ENCODE measurements at regions not wholly inside any gene's neighbourhood (a gene's known extent, or its start where the extent isn't known, plus 50 kb on each side); places are given as distances from the start of the nearest gene placed in this dataset.

DNA sequence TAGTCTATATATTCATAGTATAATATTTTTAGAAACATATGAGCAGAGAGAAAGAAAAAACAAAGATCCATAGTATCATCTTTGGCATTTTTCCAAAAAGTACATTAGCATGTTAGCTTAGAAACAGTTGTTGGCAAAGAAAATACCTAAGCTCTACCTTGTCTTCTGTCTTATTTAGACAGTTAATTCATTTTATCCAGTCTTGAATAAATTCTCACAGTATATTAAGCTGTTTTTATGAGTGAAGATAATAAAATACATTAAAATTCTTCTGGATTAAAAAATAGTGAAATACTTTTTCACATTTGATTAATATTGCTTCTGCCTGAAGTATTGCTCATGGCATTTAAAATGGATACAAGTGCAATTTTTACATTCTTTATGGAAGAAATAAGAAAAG is 145.2 kb downstream of the ZIC1 start:
- Histone ChIP-seq H3K14ac (replicated peaks; ENCODE audit: low read depth, low read length) (no peak overlapping the region), H4K91ac (ENCODE audit: insufficient read depth, low read depth, low read length) (no peak overlapping the region), H2AK5ac (ENCODE audit: low read depth, low read length) (no peak overlapping the region), H3K4me2 (ENCODE audit: low read depth, low read length) (no peak overlapping the region), H2AK9ac (replicated peaks; ENCODE audit: low read depth, low read length, poor library complexity) (no peak overlapping the region), H3K18ac (ENCODE audit: low read depth, low read length) (no peak overlapping the region), H3K9me3 (ENCODE audit: control insufficient read depth, insufficient read depth, low read length) (no peaks in the 10 kb centered on the region), H3K56ac (ENCODE audit: extremely low read depth, insufficient read depth, low read length) (no peak overlapping the region), H3K27me3 (ENCODE audit: control insufficient read depth, insufficient read depth, low read length) (no peaks in the 10 kb centered on the region), H2BK20ac (ENCODE audit: low read depth, low read length) (no peak overlapping the region), H3K4me3 (ENCODE audit: insufficient read depth, low read depth, low read length) (no peak overlapping the region), H3K4me1 (ENCODE audit: control insufficient read depth, insufficient read depth, low read length) (no peaks in the 10 kb centered on the region), H3K79me1 (ENCODE audit: low read depth in 1 of 2, low read length in 2 of 2) (no peaks in the 10 kb centered on the region), H3K9ac (ENCODE audit: low read depth, low read length) (no peak overlapping the region), H2BK120ac (ENCODE audit: low read depth, low read length) (no peak overlapping the region), H4K5ac (ENCODE audit: low read depth, low read length) (no peak overlapping the region), H3K23ac (ENCODE audit: low read depth, low read length) (no peak overlapping the region), H2BK5ac (ENCODE audit: low read depth, low read length, poor library complexity, severe bottlenecking) (no peak overlapping the region), H3K36me3 (ENCODE audit: control insufficient read depth, insufficient read depth, low read length) (no peaks in the 10 kb centered on the region), H4K20me1 (ENCODE audit: insufficient read depth, low read length) (no peaks in the 10 kb centered on the region), H3K27ac (ENCODE audit: insufficient read depth, low read length) (no peak overlapping the region), H3K9me1 (ENCODE audit: insufficient read depth, low read length) (no peaks in the 10 kb centered on the region), H2BK15ac (ENCODE audit: low read depth, low read length) (no peak overlapping the region), H2AFZ (replicated peaks; ENCODE audit: low read length, poor library complexity) (no peak overlapping the region), H4K8ac (ENCODE audit: low read depth in 2 of 2, low read length in 2 of 2) (no peak overlapping the region), H3K4ac (ENCODE audit: low read depth, low read length) (no peak overlapping the region)
- ChIA-PET POLR2A (ENCODE audit: unreplicated experiment) (no interaction called here), CTCF (no interaction called here)
- no peak for ATAC-seq (ENCODE audit: low read depth)
- dilution Hi-C loops (cut with HindIII; ENCODE audit: low sequenced_read_pairs, unreplicated experiment) (no loop called here), intact Hi-C loops (cut with micrococcal nuclease) (no loop called here), in situ Hi-C loops (cut with MboI; ENCODE audit: low sequenced_read_pairs) (no loop called here)
- BruUV-seq (replicated peaks): no TSS peak
- DNase-seq: no peak
- TF ChIP-seq NFE2L2 (IDR thresholded peaks at IDR 0.05; ENCODE audit: low read depth, low read length): no peak
- no peak for TF ChIP-seq RAD21 (IDR thresholded peaks at IDR 0.05; ENCODE audit: low read length)
- TF ChIP-seq, protein P1, sequence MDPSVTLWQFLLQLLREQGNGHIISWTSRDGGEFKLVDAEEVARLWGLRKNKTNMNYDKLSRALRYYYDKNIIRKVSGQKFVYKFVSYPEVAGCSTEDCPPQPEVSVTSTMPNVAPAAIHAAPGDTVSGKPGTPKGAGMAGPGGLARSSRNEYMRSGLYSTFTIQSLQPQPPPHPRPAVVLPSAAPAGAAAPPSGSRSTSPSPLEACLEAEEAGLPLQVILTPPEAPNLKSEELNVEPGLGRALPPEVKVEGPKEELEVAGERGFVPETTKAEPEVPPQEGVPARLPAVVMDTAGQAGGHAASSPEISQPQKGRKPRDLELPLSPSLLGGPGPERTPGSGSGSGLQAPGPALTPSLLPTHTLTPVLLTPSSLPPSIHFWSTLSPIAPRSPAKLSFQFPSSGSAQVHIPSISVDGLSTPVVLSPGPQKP (IDR thresholded peaks at IDR 0.05; ENCODE audit: borderline replicate concordance, low read depth, low read length): no peak
- no peak for TF ChIP-seq MAZ (IDR thresholded peaks at IDR 0.05; ENCODE audit: borderline replicate concordance, low read depth, low read length)
- no peak for TF ChIP-seq RCOR1 (IDR thresholded peaks at IDR 0.05; ENCODE audit: insufficient replicate concordance, low read length)
- TF ChIP-seq FOS (IDR thresholded peaks at IDR 0.05; ENCODE audit: low read depth, low read length): no peak
- TF ChIP-seq RFX5 (IDR thresholded peaks at IDR 0.05; ENCODE audit: low read depth, low read length): no peak
- TF ChIP-seq MXI1 (IDR thresholded peaks at IDR 0.05; ENCODE audit: borderline replicate concordance, low read depth, low read length): no peak
- no peak for TF ChIP-seq CEBPB (IDR thresholded peaks at IDR 0.05; ENCODE audit: low read depth, low read length)
- no peak for TF ChIP-seq CTCF (conservative IDR thresholded peaks at IDR 0.05; ENCODE audit: low read depth, low read length)
- no peak for TF ChIP-seq BHLHE40 (IDR thresholded peaks at IDR 0.05; ENCODE audit: low read depth, low read length)
- TF ChIP-seq POLR2A (IDR thresholded peaks at IDR 0.05; ENCODE audit: low read depth, low read length): no peak
- TF ChIP-seq, protein P2, sequence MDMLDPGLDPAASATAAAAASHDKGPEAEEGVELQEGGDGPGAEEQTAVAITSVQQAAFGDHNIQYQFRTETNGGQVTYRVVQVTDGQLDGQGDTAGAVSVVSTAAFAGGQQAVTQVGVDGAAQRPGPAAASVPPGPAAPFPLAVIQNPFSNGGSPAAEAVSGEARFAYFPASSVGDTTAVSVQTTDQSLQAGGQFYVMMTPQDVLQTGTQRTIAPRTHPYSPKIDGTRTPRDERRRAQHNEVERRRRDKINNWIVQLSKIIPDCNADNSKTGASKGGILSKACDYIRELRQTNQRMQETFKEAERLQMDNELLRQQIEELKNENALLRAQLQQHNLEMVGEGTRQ (IDR thresholded peaks at IDR 0.05; ENCODE audit: low read depth, low read length): no peak
- no peak for TF ChIP-seq MAFK (IDR thresholded peaks at IDR 0.05; ENCODE audit: low read depth, low read length)
- TF ChIP-seq CHD1 (IDR thresholded peaks at IDR 0.05; ENCODE audit: low read depth, low read length): no peak

All from IMR-90 (cell line).